Upper lobe of left lung (tissue), 4 donors: ENCODE measurements at regions not wholly inside any gene's neighbourhood (a gene's known extent, or its start where the extent isn't known, plus 50 kb on each side); places are given as distances from the start of the nearest gene placed in this dataset.

Source experiments
- CTCF ChIP-seq, 6 experiments: fragments of 450-650 bp in 4 of 6; fragments of 200-600 bp in 2 of 6; sonication (generic) in 2 of 6; IDR thresholded peaks; one replicate each; pipeline ENCODE4 v1.5.1; 2016 to 2019; ENCODE audit warnings: antibody characterized with exemption in 6 of 6
- POLR2AphosphoS5 ChIP-seq, 2 donors: sonication (generic); formaldehyde crosslinking; IDR thresholded peaks; one replicate each; pipeline ENCODE4 v1.5.1; 2017; ENCODE audit warnings: antibody characterized with exemption in 2 of 2

GRCh38 chr13:40269086-40269485, 397.4 kb downstream of the FOXO1 start:
- TF ChIP-seq CTCF (IDR thresholded peaks at IDR 0.05) = no peak
- TF ChIP-seq POLR2AphosphoS5 (IDR thresholded peaks at IDR 0.05) = peak; percentile 56
